Mammary epithelial cell (primary cell): ENCODE measurements at regions not wholly inside any gene's neighbourhood (a gene's known extent, or its start where the extent isn't known, plus 50 kb on each side); places are given as distances from the start of the nearest gene placed in this dataset.

Experiments used
- CTCF ChIP-seq, 2 donors: IDR thresholded peaks in 1 of 2; conservative IDR thresholded peaks in 1 of 2; 2 replicates each; pipeline ENCODE4 v1.5.1; 2011 to 2012; ENCODE audit warnings: inconsistent platforms in 2 of 2, low read length in 2 of 2, mild to moderate bottlenecking in 2 of 2, control low read depth in 1 of 2, low read depth in 1 of 2; ENCODE audit not compliant: insufficient read depth in 1 of 2; ENCODE audit errors: extremely low read depth in 1 of 2
- EZH2 ChIP-seq: IDR thresholded peaks from 2 replicates; pipeline ENCODE4 v1.6.1; 2012; ENCODE audit warnings: low read length, inconsistent platforms, borderline replicate concordance

DNA sequence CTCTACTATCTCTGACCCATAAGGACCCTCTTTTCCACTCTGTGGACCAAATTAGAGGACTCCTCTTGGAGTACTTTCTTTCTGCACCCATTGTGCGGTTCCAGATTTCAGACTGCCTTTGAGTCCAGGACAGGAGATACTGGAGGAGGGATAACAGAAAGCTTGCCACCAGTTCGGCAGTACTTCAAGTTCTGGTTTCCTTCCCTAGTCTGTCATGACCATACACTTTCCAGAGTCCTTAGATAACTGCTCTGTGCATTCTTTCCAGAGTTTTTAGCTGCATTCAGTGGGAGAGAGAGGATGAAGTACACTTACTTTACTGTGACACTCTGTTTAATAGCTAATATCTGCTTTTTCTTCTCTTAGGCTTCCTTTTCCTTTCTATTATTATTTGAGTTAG is 54.8 kb upstream of the OSBPL8 start:
- no peak for TF ChIP-seq EZH2
- TF ChIP-seq CTCF (conservative IDR thresholded peaks at IDR 0.05 in 1 of 2, IDR thresholded peaks at IDR 0.05 in 1 of 2; ENCODE audit: extremely low read depth in 1 of 2, insufficient read depth in 1 of 2, low read depth in 1 of 2, low read length in 2 of 2) = no peak
